Kidney (tissue), 13 donors: ENCODE measurements at regions not wholly inside any gene's neighbourhood (a gene's known extent, or its start where the extent isn't known, plus 50 kb on each side); places are given as distances from the start of the nearest gene placed in this dataset.
"Not testable (repeated sequence)": the region's sequence is repeated elsewhere in the genome, so short reads cannot be mapped to it uniquely, and the experiment has no call there.

ENCODE experiments used
- DNase-seq, 5 donors: peaks; one replicate each; pipeline ENCODE4 v3.0.0-alpha.2; 2013 to 2020
- FAIRE-seq: peaks from 2 replicates; lab custom pipeline; 2012; peaks lifted over from hg19 to GRCh38; lab: Jason Lieb, UNC
- H3K27ac ChIP-seq, 2 donors: one replicate each; pipeline ENCODE4 v1.7.0; 2013; ENCODE audit warnings: low read depth in 2 of 2, low read length in 2 of 2, inconsistent platforms in 1 of 2
- H3K27me3 ChIP-seq: one replicate; pipeline ENCODE4 v1.7.1; 2013; ENCODE audit warnings: low read length, inconsistent platforms; ENCODE audit not compliant: control insufficient read depth, insufficient read depth
- H3K36me3 ChIP-seq, 3 donors: one replicate each; pipeline versions ENCODE4 v1.7.0 to v1.7.1; 2013; ENCODE audit warnings: low read length in 3 of 3, control low read depth in 1 of 3, inconsistent platforms in 1 of 3; ENCODE audit not compliant: insufficient read depth in 3 of 3, control insufficient read depth in 2 of 3
- H3K4me1 ChIP-seq, 3 donors: one replicate each; pipeline versions ENCODE4 v1.7.0 to v1.7.1; 2013; ENCODE audit warnings: low read length in 3 of 3, inconsistent platforms in 1 of 3, low read depth in 1 of 3; ENCODE audit not compliant: control insufficient read depth in 2 of 3, insufficient read depth in 2 of 3
- H3K4me3 ChIP-seq, 3 donors: one replicate each; pipeline versions ENCODE4 v1.7.0 to v1.8.1; 2013; ENCODE audit warnings: low read length in 3 of 3, control low read depth in 1 of 3, inconsistent platforms in 1 of 3
- H3K9ac ChIP-seq, 3 donors: one replicate each; pipeline versions ENCODE4 v1.7.0 to v1.7.1; 2013; ENCODE audit warnings: low read length in 3 of 3, control low read depth in 1 of 3, inconsistent platforms in 1 of 3
- H3K9me3 ChIP-seq, 3 donors: one replicate each; pipeline versions ENCODE4 v1.7.0 to v1.7.1; 2013; ENCODE audit warnings: low read length in 3 of 3, control low read depth in 1 of 3, inconsistent platforms in 1 of 3; ENCODE audit not compliant: control insufficient read depth in 2 of 3, insufficient read depth in 1 of 3
- intact Hi-C: fragments of 100-400 bp; cut with DNase I; formaldehyde crosslinking; loops from one replicate; pipeline ENCODE4 v1.11.1; 2022
- TF ChIP-seq, protein P1 (sequence below): IDR thresholded peaks from 3 replicates; pipeline ENCODE4 v1.5.1; 2012; ENCODE audit warnings: mild to moderate bottlenecking, moderate library complexity, borderline replicate concordance; ENCODE audit not compliant: insufficient read depth; ENCODE audit errors: extremely low read depth
- donor health status: control.
- donor health status: control.
- donor health status: control.
- donor health status: control.
- donor health status: control.
- donor health status: DM: yes; HTN: yes; CAD: no.
- donor health status: Normal renal cell carcinoma (clear cell type).

DNA sequence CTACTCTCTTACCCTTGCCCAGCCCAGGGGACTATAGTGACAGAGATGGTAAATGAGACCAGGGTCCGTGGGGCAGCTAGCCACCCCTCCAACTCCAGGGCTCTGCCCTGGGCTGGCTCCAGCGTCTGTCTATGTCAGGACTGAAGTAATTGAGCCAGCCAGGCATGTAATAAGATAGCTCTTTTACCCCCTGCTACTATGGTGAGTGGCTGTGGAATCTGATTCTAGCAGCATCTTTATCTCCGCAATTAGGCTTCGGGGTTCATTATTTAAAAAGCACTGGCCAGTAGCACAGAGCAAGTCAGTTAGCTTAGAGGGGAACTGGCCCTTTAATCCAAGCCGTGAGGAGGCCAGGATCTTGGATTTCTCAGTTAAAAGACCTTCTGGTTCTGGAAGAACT is 123.3 kb upstream of the RAI2 start:
- H3K36me3 ChIP-seq, result no peaks in the 10 kb centered on the region
- intact Hi-C loops, result no loop called here
- no peak overlapping the region for H3K4me3 ChIP-seq
- no peak overlapping the region for H3K27ac ChIP-seq
- no peaks in the 10 kb centered on the region for H3K4me1 ChIP-seq
- TF ChIP-seq, protein P1, sequence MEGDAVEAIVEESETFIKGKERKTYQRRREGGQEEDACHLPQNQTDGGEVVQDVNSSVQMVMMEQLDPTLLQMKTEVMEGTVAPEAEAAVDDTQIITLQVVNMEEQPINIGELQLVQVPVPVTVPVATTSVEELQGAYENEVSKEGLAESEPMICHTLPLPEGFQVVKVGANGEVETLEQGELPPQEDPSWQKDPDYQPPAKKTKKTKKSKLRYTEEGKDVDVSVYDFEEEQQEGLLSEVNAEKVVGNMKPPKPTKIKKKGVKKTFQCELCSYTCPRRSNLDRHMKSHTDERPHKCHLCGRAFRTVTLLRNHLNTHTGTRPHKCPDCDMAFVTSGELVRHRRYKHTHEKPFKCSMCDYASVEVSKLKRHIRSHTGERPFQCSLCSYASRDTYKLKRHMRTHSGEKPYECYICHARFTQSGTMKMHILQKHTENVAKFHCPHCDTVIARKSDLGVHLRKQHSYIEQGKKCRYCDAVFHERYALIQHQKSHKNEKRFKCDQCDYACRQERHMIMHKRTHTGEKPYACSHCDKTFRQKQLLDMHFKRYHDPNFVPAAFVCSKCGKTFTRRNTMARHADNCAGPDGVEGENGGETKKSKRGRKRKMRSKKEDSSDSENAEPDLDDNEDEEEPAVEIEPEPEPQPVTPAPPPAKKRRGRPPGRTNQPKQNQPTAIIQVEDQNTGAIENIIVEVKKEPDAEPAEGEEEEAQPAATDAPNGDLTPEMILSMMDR, result no peak
- DNase-seq (no peak), FAIRE-seq (no peak)
- no peak overlapping the region for H3K9ac ChIP-seq
- no peaks in the 10 kb centered on the region for H3K9me3 ChIP-seq
- H3K27me3 ChIP-seq, result peaks cover 3% of the 10 kb centered on the region

DNA sequence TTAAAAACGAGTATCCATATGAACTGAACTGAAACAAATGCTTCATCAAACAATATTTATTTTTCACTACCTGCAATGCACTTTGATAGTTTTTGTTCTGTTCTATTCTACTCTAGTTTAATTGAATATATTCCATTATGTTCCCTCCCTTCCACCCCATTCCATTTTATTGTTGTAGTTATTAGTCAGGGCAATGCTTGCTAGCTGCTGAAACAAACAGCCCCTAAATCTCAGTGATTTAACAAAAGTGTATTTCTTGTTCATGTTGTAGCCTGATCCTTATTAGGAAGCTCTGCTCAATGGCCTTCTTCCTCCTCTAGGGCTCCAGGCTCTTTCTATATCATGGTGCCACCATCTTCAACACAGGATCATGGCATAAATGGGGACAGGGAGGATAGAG is 122.3 kb upstream of the RAI2 start:
- Histone ChIP-seq H3K36me3 (no peaks in the 10 kb centered on the region), H3K9me3 (no peaks in the 10 kb centered on the region), H3K4me1 (no peaks in the 10 kb centered on the region), H3K4me3 (no peak overlapping the region), H3K27ac (no peak overlapping the region), H3K9ac (no peak overlapping the region), H3K27me3 (no peaks in the 10 kb centered on the region)
- DNase-seq (no peak), FAIRE-seq (no peak)
- TF ChIP-seq, protein P1, result no peak
- intact Hi-C loops, result no loop called here

DNA sequence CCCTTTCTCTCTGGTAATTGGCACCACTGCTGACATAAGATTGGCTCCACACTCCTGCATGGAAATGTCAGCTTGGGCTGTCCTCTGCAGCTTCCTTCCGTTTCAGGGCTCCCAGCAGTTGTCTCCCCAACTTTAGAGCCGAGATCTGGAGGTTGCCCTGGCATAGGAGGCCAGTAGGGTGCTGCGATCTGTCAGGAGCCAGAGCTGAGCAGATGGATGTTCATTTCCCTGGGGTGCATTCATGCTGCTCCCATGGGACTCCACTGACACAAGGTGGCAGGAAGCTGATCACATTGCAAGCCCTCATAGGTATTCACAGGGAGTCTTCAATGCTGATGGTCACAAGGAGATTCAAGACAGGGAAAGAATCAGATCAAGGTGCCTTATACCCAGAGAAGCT is 116.6 kb upstream of the RAI2 start:
- no peak overlapping the region for H3K9ac ChIP-seq
- FAIRE-seq, result no peak
- H3K27ac ChIP-seq, result no peak overlapping the region
- H3K4me3 ChIP-seq, result no peak overlapping the region
- no peak for DNase-seq
- no peaks in the 10 kb centered on the region for H3K9me3 ChIP-seq
- intact Hi-C loops, result no loop called here
- H3K36me3 ChIP-seq, result no peaks in the 10 kb centered on the region
- H3K27me3 ChIP-seq, result no peaks in the 10 kb centered on the region
- TF ChIP-seq, protein P1, result no peak
- H3K4me1 ChIP-seq, result no peaks in the 10 kb centered on the region

- FAIRE-seq (no peak), DNase-seq (no peak)
- intact Hi-C loops, result no loop called here
- no peaks in the 10 kb centered on the region for H3K27me3 ChIP-seq
- H3K9me3 ChIP-seq, result no peaks in the 10 kb centered on the region
- no peaks in the 10 kb centered on the region for H3K4me1 ChIP-seq
- no peak overlapping the region for H3K9ac ChIP-seq
- TF ChIP-seq, protein P1, result no peak
- H3K4me3 ChIP-seq, result no peak overlapping the region
- H3K36me3 ChIP-seq, result no peaks in the 10 kb centered on the region
- no peak overlapping the region for H3K27ac ChIP-seq
Observed at GRCh38 chrX:17976955-17977354, 115.9 kb upstream of the RAI2 start.

- FAIRE-seq, intact Hi-C loops: not testable (repeated sequence)
Observed at GRCh38 chrX:17975349-17975748, 114.3 kb upstream of the RAI2 start.

More at GRCh38 chrX:17975349-17975748, 114.3 kb upstream of the RAI2 start:
- not testable (repeated sequence) for H3K4me3 ChIP-seq, DNase-seq, H3K9me3 ChIP-seq, H3K4me1 ChIP-seq, H3K27me3 ChIP-seq, H3K36me3 ChIP-seq, H3K27ac ChIP-seq, H3K9ac ChIP-seq
